HEK293 (cell line): ENCODE measurements at regions not wholly inside any gene's neighbourhood (a gene's known extent, or its start where the extent isn't known, plus 50 kb on each side); places are given as distances from the start of the nearest gene placed in this dataset.

Source experiments
- MYNN ChIP-seq: fragments of 450-650 bp; formaldehyde crosslinking; IDR thresholded peaks from 2 replicates; pipeline ENCODE4 v1.5.1; 2016; ENCODE audit warnings: missing biosample characterization, missing genetic modification characterization, borderline replicate concordance
- REST ChIP-seq: fragments of 450-650 bp; formaldehyde crosslinking; IDR thresholded peaks from 2 replicates; pipeline ENCODE4 v1.5.1; 2016; ENCODE audit warnings: missing biosample characterization, missing genetic modification characterization
- YY1 ChIP-seq: fragments of 450-650 bp; formaldehyde crosslinking; IDR thresholded peaks from 2 replicates; pipeline ENCODE4 v1.5.1; 2018; ENCODE audit warnings: missing biosample characterization, missing genetic modification characterization
- ZBTB7A ChIP-seq: fragments of 450-650 bp; formaldehyde crosslinking; IDR thresholded peaks from 2 replicates; pipeline ENCODE4 v1.5.1; 2016; ENCODE audit warnings: low read depth, missing biosample characterization, missing genetic modification characterization
- ZFP37 ChIP-seq: fragments of 450-650 bp; formaldehyde crosslinking; IDR thresholded peaks from 2 replicates; pipeline ENCODE4 v1.5.1; 2016; ENCODE audit warnings: missing biosample characterization, missing genetic modification characterization
- ZNF362 ChIP-seq: fragments of 450-650 bp; formaldehyde crosslinking; IDR thresholded peaks from 2 replicates; pipeline ENCODE4 v1.5.1; 2016; ENCODE audit warnings: missing biosample characterization, missing genetic modification characterization
- TF ChIP-seq, protein P1 (sequence below): fragments of 450-650 bp; formaldehyde crosslinking; IDR thresholded peaks from 2 replicates; pipeline ENCODE4 v1.5.1; 2016; ENCODE audit warnings: missing biosample characterization, missing genetic modification characterization
- TF ChIP-seq, protein P2 (sequence below): fragments of 450-650 bp; formaldehyde crosslinking; IDR thresholded peaks from 2 replicates; pipeline ENCODE4 v1.5.1; 2016; ENCODE audit warnings: missing biosample characterization, missing genetic modification characterization

- TF ChIP-seq MYNN: no peak
- TF ChIP-seq ZBTB7A (tag by site-specific recombination): no peak
- no peak for TF ChIP-seq ZFP37 (tag by site-specific recombination)
- TF ChIP-seq YY1: no peak
- TF ChIP-seq, protein P1, sequence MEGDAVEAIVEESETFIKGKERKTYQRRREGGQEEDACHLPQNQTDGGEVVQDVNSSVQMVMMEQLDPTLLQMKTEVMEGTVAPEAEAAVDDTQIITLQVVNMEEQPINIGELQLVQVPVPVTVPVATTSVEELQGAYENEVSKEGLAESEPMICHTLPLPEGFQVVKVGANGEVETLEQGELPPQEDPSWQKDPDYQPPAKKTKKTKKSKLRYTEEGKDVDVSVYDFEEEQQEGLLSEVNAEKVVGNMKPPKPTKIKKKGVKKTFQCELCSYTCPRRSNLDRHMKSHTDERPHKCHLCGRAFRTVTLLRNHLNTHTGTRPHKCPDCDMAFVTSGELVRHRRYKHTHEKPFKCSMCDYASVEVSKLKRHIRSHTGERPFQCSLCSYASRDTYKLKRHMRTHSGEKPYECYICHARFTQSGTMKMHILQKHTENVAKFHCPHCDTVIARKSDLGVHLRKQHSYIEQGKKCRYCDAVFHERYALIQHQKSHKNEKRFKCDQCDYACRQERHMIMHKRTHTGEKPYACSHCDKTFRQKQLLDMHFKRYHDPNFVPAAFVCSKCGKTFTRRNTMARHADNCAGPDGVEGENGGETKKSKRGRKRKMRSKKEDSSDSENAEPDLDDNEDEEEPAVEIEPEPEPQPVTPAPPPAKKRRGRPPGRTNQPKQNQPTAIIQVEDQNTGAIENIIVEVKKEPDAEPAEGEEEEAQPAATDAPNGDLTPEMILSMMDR (tag by site-specific recombination): no peak
- no peak for TF ChIP-seq REST (tag by site-specific recombination)
- TF ChIP-seq, protein P2, sequence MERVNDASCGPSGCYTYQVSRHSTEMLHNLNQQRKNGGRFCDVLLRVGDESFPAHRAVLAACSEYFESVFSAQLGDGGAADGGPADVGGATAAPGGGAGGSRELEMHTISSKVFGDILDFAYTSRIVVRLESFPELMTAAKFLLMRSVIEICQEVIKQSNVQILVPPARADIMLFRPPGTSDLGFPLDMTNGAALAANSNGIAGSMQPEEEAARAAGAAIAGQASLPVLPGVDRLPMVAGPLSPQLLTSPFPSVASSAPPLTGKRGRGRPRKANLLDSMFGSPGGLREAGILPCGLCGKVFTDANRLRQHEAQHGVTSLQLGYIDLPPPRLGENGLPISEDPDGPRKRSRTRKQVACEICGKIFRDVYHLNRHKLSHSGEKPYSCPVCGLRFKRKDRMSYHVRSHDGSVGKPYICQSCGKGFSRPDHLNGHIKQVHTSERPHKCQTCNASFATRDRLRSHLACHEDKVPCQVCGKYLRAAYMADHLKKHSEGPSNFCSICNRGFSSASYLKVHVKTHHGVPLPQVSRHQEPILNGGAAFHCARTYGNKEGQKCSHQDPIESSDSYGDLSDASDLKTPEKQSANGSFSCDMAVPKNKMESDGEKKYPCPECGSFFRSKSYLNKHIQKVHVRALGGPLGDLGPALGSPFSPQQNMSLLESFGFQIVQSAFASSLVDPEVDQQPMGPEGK: no peak
- no peak for TF ChIP-seq ZNF362 (tag by site-specific recombination)
Observed at GRCh38 chr4:3343358-3343757, 50.5 kb downstream of the RGS12 start.
